Dedifferentiated amniotic fluid mesenchymal stem cell (primary cell): ENCODE measurements at regions not wholly inside any gene's neighbourhood (a gene's known extent, or its start where the extent isn't known, plus 50 kb on each side); places are given as distances from the start of the nearest gene placed in this dataset.

Experiments
- DNase-seq: peaks from one replicate; pipeline ENCODE4 v3.0.0-alpha.2; 2016; ENCODE audit errors: extremely low spot score

GRCh38 chr15:70426096-70426821 lies 328.5 kb upstream of the TLE3 start:
- no peak for DNase-seq

- DNase-seq = no peak
Measured at GRCh38 chr15:70424937-70425411, 327.3 kb upstream of the TLE3 start.

GRCh38 chr15:70423267-70423666 lies 325.6 kb upstream of the TLE3 start:
- DNase-seq = no peak

- no peak for DNase-seq
Measured at GRCh38 chr15:70422342-70422741, 324.6 kb upstream of the TLE3 start.

GRCh38 chr15:70420948-70421482 lies 323.3 kb upstream of the TLE3 start:
- no peak for DNase-seq

- DNase-seq = no peak
Measured at GRCh38 chr15:70420086-70420947, 322.6 kb upstream of the TLE3 start.

GRCh38 chr15:70418943-70419342 lies 321.2 kb upstream of the TLE3 start:
- no peak for DNase-seq

- DNase-seq = no peak
Measured at GRCh38 chr15:70417535-70417934, 319.8 kb upstream of the TLE3 start.

- no peak for DNase-seq
Measured at GRCh38 chr15:70416829-70417228, 319.1 kb upstream of the TLE3 start.

- no peak for DNase-seq
Measured at GRCh38 chr15:70415398-70415797, 317.7 kb upstream of the TLE3 start.

- no peak for DNase-seq
Measured at GRCh38 chr15:70414626-70415025, 316.9 kb upstream of the TLE3 start.

- DNase-seq = no peak
Measured at GRCh38 chr15:70412794-70413193, 315.1 kb upstream of the TLE3 start.

GRCh38 chr15:70411143-70411863 lies 313.6 kb upstream of the TLE3 start:
- DNase-seq = no peak

GRCh38 chr15:70410371-70410985 lies 312.8 kb upstream of the TLE3 start:
- no peak for DNase-seq

- no peak for DNase-seq
Measured at GRCh38 chr15:70409388-70409787, 311.7 kb upstream of the TLE3 start.

GRCh38 chr15:70407955-70408354 lies 310.2 kb upstream of the TLE3 start:
- DNase-seq = no peak

- DNase-seq = no peak
Measured at GRCh38 chr15:70407336-70407670, 309.6 kb upstream of the TLE3 start.

- DNase-seq = no peak
Measured at GRCh38 chr15:70406617-70407335, 309.1 kb upstream of the TLE3 start.

GRCh38 chr15:70401709-70402108 lies 304.0 kb upstream of the TLE3 start:
- no peak for DNase-seq

- no peak for DNase-seq
Measured at GRCh38 chr15:70400766-70401541, 303.2 kb upstream of the TLE3 start.
